Endodermal cell (in vitro differentiated cells): ENCODE measurements at regions not wholly inside any gene's neighbourhood (a gene's known extent, or its start where the extent isn't known, plus 50 kb on each side); places are given as distances from the start of the nearest gene placed in this dataset.

Source experiments
- DNase-seq: peaks from one replicate; pipeline ENCODE4 v3.0.0-alpha.2; 2017
- H3K27ac ChIP-seq: 2 replicates; pipeline ENCODE4 v1.5.1; 2013; ENCODE audit warnings: mild to moderate bottlenecking, low read depth, low read length, moderate library complexity
- H3K27me3 ChIP-seq: 2 replicates; pipeline ENCODE4 v1.6.1; 2013; ENCODE audit warnings: mild to moderate bottlenecking, low read length, moderate library complexity; ENCODE audit not compliant: insufficient read depth, control insufficient read depth, poor library complexity, severe bottlenecking
- H3K36me3 ChIP-seq: 2 replicates; pipeline ENCODE4 v1.7.0; 2013; ENCODE audit warnings: mild to moderate bottlenecking, low read length, moderate library complexity; ENCODE audit not compliant: control insufficient read depth, insufficient read depth
- H3K4me1 ChIP-seq: one replicate; pipeline ENCODE4 v1.7.0; 2013; ENCODE audit warnings: low read length; ENCODE audit not compliant: control insufficient read depth, insufficient read depth
- H3K4me3 ChIP-seq: 2 replicates; pipeline ENCODE4 v1.5.1; 2013; ENCODE audit warnings: mild to moderate bottlenecking, low read length, moderate library complexity
- H3K9ac ChIP-seq: 2 replicates; pipeline ENCODE4 v1.6.1; 2013; ENCODE audit warnings: mild to moderate bottlenecking, low read length, moderate library complexity; ENCODE audit not compliant: poor library complexity, severe bottlenecking; ENCODE audit errors: extremely low read depth
- H3K9me3 ChIP-seq: 2 replicates; pipeline ENCODE4 v1.6.1; 2013; ENCODE audit warnings: mild to moderate bottlenecking, low read length, moderate library complexity; ENCODE audit not compliant: control insufficient read depth
- H3K27ac Mint-ChIP-seq: 2 replicates; pipeline ENCODE4 v1.8.0; 2020; ENCODE audit warnings: mixed read lengths
- H3K27me3 Mint-ChIP-seq: 2 replicates; pipeline ENCODE4 v1.8.0; 2021; ENCODE audit warnings: mild to moderate bottlenecking, mixed read lengths; ENCODE audit not compliant: insufficient read depth
- H3K36me3 Mint-ChIP-seq: 2 replicates; pipeline ENCODE4 v1.8.0; 2020; ENCODE audit warnings: low read depth, mixed read lengths
- H3K4me1 Mint-ChIP-seq: 2 replicates; pipeline ENCODE4 v1.8.0; 2020; ENCODE audit warnings: mixed read lengths
- H3K4me3 Mint-ChIP-seq: 2 replicates; pipeline ENCODE4 v1.8.0; 2020; ENCODE audit warnings: mild to moderate bottlenecking, moderate library complexity, mixed read lengths
- H3K9me3 Mint-ChIP-seq: 2 replicates; pipeline ENCODE4 v1.8.0; 2020; ENCODE audit warnings: mild to moderate bottlenecking, mixed read lengths
- WGBS, 2 experiments: methylation state at CpG; one replicate each; pipeline versions ENCODE4 v1.1.5 to v1.1.7; 2013; ENCODE audit warnings: missing lambda C conversion rate in 2 of 2, mixed read lengths in 1 of 2; ENCODE audit not compliant: insufficient coverage in 1 of 2, insufficient read length in 1 of 2; 5-methylcytosine and 5-hydroxymethylcytosine counted together
- TF ChIP-seq, protein P1 (sequence below): fragments of 200-600 bp; sonication (generic); conservative IDR thresholded peaks from 2 replicates; pipeline ENCODE4 v1.5.0; 2021; ENCODE audit warnings: antibody characterized with exemption, mild to moderate bottlenecking

DNA sequence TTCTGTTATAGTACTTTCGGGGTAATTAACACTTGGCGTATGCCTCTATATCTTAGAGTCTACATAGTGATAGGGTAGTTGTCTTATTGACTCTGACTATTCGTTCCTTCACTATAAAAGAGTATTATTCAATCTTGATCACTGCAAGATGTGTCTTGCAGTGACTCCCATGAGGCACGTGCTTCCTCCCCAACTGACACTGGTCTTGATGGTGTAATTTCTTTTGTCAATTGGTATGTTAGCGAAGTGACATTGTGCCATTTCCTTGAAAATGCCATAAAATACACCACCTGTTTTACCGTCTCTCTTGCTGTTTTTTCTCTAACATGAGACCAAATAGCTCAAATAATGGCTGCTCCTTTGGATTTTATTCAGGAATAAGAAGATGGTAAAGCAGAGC is 1314.1 kb upstream of the CDH6 start:
- no peaks in the 10 kb centered on the region for H3K9me3 Mint-ChIP-seq
- H3K36me3 Mint-ChIP-seq: no peaks in the 10 kb centered on the region
- Histone ChIP-seq H3K27me3 (no peaks in the 10 kb centered on the region), H3K9me3 (no peaks in the 10 kb centered on the region), H3K4me1 (no peaks in the 10 kb centered on the region), H3K27ac (no peak overlapping the region), H3K9ac (no peak overlapping the region), H3K4me3 (no peak overlapping the region), H3K36me3 (no peaks in the 10 kb centered on the region)
- no peak overlapping the region for H3K4me3 Mint-ChIP-seq
- TF ChIP-seq, protein P1, sequence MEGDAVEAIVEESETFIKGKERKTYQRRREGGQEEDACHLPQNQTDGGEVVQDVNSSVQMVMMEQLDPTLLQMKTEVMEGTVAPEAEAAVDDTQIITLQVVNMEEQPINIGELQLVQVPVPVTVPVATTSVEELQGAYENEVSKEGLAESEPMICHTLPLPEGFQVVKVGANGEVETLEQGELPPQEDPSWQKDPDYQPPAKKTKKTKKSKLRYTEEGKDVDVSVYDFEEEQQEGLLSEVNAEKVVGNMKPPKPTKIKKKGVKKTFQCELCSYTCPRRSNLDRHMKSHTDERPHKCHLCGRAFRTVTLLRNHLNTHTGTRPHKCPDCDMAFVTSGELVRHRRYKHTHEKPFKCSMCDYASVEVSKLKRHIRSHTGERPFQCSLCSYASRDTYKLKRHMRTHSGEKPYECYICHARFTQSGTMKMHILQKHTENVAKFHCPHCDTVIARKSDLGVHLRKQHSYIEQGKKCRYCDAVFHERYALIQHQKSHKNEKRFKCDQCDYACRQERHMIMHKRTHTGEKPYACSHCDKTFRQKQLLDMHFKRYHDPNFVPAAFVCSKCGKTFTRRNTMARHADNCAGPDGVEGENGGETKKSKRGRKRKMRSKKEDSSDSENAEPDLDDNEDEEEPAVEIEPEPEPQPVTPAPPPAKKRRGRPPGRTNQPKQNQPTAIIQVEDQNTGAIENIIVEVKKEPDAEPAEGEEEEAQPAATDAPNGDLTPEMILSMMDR: no peak
- no peak for DNase-seq
- no peaks in the 10 kb centered on the region for H3K27me3 Mint-ChIP-seq
- H3K27ac Mint-ChIP-seq: no peak overlapping the region
- WGBS, 2 experiments: 89 to 100% methylated on average over 1 to 5 of the region's 6 CpGs
- no peaks in the 10 kb centered on the region for H3K4me1 Mint-ChIP-seq

DNA sequence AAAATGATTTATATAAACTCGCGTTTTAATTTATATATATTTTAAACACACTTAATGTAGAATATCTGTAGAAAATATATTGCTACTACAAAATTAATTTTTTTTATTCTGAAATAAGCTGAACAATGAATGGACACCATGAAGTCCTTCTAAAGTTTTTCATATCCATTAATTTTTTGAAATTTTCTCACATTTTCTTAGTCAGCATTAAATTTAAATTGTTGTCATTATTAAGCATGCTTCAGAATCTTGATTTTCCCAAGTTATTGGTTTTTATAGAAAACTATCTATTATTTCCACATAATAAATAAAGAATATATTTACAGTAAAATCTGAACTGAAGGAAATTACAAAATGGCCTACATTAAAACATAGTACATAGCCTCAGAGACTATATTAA is 1314.9 kb upstream of the CDH6 start:
- Mint-ChIP-seq H3K4me3 (no peak overlapping the region), H3K4me1 (no peaks in the 10 kb centered on the region), H3K9me3 (no peaks in the 10 kb centered on the region), H3K36me3 (no peaks in the 10 kb centered on the region), H3K27me3 (no peaks in the 10 kb centered on the region), H3K27ac (no peak overlapping the region)
- H3K36me3 ChIP-seq: no peaks in the 10 kb centered on the region
- no peak overlapping the region for H3K4me3 ChIP-seq
- no peak for DNase-seq
- TF ChIP-seq, protein P1: no peak
- no peak overlapping the region for H3K9ac ChIP-seq
- WGBS, 2 experiments: 100% methylated on average over 1 of the region's 2 CpGs; no CpG with 5 or more reads in 1 of the 2 experiments
- no peak overlapping the region for H3K27ac ChIP-seq
- H3K27me3 ChIP-seq: no peaks in the 10 kb centered on the region
- no peaks in the 10 kb centered on the region for H3K4me1 ChIP-seq
- H3K9me3 ChIP-seq: no peaks in the 10 kb centered on the region

DNA sequence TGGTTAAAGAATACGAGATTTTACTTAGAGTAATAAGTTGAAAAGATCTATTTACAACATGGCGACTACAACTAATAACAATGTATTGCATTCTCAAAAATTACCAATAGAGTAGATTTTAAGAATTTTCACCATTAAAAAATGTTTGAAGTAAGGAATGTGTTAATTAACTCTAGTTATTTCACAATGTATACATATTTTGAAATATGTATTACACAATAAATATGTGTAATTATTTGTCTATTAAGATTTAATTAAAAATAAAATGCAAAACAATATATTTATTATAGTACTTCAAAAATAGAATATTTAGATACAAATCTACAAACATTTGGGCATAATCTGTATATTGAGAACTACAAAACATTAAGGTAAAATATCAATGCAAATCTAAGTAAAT is 1326.3 kb upstream of the CDH6 start:
- H3K4me3 ChIP-seq: no peak overlapping the region
- H3K27ac ChIP-seq: no peak overlapping the region
- no peaks in the 10 kb centered on the region for H3K36me3 ChIP-seq
- H3K36me3 Mint-ChIP-seq: no peaks in the 10 kb centered on the region
- no peaks in the 10 kb centered on the region for H3K9me3 ChIP-seq
- peaks cover 8% of the 10 kb centered on the region for H3K4me1 Mint-ChIP-seq
- no peaks in the 10 kb centered on the region for H3K4me1 ChIP-seq
- no peak overlapping the region for H3K4me3 Mint-ChIP-seq
- WGBS, 2 experiments: 86% methylated on average over 1 of the region's 2 CpGs; no CpG with 5 or more reads in 1 of the 2 experiments
- H3K9ac ChIP-seq: no peak overlapping the region
- DNase-seq: no peak
- H3K9me3 Mint-ChIP-seq: no peaks in the 10 kb centered on the region
- no peaks in the 10 kb centered on the region for H3K27me3 Mint-ChIP-seq
- no peak overlapping the region for H3K27ac Mint-ChIP-seq
- H3K27me3 ChIP-seq: no peaks in the 10 kb centered on the region
- TF ChIP-seq, protein P1: no peak
